GM10248 (cell line): ENCODE measurements at regions not wholly inside any gene's neighbourhood (a gene's known extent, or its start where the extent isn't known, plus 50 kb on each side); places are given as distances from the start of the nearest gene placed in this dataset.

Experiments
- CTCF ChIA-PET: fragments of 300-600 bp; sonication (Branson Sonifier 250); formaldehyde crosslinking; extraction: SDS; loops from one replicate; lab custom pipeline; 2021; ENCODE audit warnings: antibody characterized with exemption; lab: Yijun Ruan, JAX
- POLR2A ChIA-PET: fragments of 350-650 bp; sonication (Branson Sonifier 250); formaldehyde crosslinking; extraction: SDS; loops from one replicate; lab custom pipeline; 2020; ENCODE audit warnings: antibody characterized with exemption; lab: Yijun Ruan, JAX
- DNase-seq: peaks from one replicate; pipeline ENCODE4 v3.0.0; 2012; ENCODE audit errors: extremely low spot score
- TF ChIP-seq, protein P1 (sequence below): IDR thresholded peaks from 2 replicates; pipeline ENCODE4 v1.5.1; 2012; ENCODE audit warnings: mild to moderate bottlenecking, low read depth; ENCODE audit errors: extremely low read depth, missing control alignments, control extremely low read depth

DNA sequence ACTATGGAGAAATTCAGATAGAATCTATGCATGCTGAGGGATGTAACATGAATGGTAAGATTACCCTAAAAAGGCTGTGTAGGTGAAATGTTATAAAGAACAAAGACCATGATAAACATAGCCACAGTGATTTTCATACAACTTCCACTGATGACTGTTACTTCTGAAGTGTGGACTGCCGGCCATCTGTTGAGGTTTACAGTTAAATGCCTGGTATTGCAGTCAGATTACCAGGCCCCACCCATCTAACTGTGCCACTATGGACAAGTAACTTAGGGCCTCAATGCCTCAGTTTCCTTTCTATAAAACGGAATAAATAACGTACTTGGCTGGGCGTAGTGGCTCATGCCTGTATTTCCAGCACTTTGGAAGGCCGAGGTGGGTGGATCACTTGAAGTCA lies 395.6 kb downstream of the KLF12 start:
- TF ChIP-seq, protein P1, sequence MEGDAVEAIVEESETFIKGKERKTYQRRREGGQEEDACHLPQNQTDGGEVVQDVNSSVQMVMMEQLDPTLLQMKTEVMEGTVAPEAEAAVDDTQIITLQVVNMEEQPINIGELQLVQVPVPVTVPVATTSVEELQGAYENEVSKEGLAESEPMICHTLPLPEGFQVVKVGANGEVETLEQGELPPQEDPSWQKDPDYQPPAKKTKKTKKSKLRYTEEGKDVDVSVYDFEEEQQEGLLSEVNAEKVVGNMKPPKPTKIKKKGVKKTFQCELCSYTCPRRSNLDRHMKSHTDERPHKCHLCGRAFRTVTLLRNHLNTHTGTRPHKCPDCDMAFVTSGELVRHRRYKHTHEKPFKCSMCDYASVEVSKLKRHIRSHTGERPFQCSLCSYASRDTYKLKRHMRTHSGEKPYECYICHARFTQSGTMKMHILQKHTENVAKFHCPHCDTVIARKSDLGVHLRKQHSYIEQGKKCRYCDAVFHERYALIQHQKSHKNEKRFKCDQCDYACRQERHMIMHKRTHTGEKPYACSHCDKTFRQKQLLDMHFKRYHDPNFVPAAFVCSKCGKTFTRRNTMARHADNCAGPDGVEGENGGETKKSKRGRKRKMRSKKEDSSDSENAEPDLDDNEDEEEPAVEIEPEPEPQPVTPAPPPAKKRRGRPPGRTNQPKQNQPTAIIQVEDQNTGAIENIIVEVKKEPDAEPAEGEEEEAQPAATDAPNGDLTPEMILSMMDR, result no peak
- POLR2A ChIA-PET, result no interaction called here
- CTCF ChIA-PET, result interaction anchor here (1.2 kb wide), 3 partner anchors 9 to 29 kb away, joined by 3 to 4 read pairs (median 3); no protein-coding TSS in a partner anchor
- no peak for DNase-seq

- DNase-seq, result no peak
- TF ChIP-seq, protein P1, result no peak
These were observed 397.0 kb downstream of the KLF12 start for GRCh38 chr13:73737214-73737613.

DNA sequence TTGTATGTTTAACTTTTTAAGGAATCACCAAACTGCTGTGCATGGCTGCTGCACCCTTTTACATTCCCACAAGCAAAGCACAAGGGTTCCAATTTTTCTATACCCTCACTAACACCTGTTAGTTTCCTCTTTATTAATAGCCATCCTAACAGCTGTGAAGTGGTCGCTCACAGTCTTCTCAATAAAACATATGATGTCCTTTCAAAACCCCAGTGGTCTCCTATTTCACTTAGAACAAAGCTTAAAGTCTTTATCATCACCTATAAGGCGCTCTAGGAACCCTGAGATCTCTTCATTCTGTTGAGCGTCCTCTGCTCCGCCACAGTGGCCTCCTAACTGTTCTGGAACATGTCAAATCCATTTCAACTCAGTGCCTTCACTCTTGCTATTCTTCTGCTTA lies 400.5 kb downstream of the KLF12 start:
- ChIA-PET POLR2A (no interaction called here), CTCF (interaction anchor here (1.9 to 3.9 kb wide), 2 partner anchors 9 to 10 kb away, joined by 5 to 17 read pairs; no protein-coding TSS in a partner anchor)
- DNase-seq, result no peak
- TF ChIP-seq, protein P1, result no peak

More at GRCh38 chr13:73737214-73737613, 397.0 kb downstream of the KLF12 start:
- ChIA-PET CTCF (interaction anchor here (0.9 to 1.0 kb wide), 2 partner anchors 16 to 24 kb away, joined by 3 read pairs; no protein-coding TSS in a partner anchor), POLR2A (no interaction called here)

- DNase-seq, result no peak
- TF ChIP-seq, protein P1, result no peak
- ChIA-PET POLR2A (no interaction called here), CTCF (interaction anchor here (1.3 to 3.9 kb wide), 4 partner anchors 9 to 565 kb away, joined by 4 to 17 read pairs (median 10); no protein-coding TSS in a partner anchor)
These were observed 401.9 kb downstream of the KLF12 start for GRCh38 chr13:73732350-73732749.

DNA sequence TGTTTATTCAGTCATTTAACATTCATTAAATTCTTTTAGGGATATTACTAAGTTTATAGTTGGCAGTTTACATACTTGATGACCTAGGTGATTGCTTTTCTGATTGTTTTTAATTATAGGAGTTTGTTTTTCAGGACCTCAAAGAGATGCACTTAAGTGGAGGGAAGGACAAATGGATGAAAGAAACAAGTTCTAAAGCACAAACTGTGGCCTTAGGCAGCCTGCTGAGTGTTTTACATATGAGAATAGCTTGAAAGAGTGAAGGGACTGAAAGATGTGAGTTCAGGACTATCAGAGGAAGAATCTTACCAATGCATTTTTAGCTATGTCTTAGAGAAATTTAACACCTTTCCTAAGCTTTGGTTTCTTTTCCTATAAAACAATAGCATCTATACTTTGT lies 402.6 kb downstream of the KLF12 start:
- ChIA-PET POLR2A (no interaction called here), CTCF (interaction anchor here (2.6 to 3.9 kb wide), 5 partner anchors 8 to 555 kb away, joined by 8 to 18 read pairs (median 16); no protein-coding TSS in a partner anchor)
- DNase-seq, result no peak
- TF ChIP-seq, protein P1, result no peak

DNA sequence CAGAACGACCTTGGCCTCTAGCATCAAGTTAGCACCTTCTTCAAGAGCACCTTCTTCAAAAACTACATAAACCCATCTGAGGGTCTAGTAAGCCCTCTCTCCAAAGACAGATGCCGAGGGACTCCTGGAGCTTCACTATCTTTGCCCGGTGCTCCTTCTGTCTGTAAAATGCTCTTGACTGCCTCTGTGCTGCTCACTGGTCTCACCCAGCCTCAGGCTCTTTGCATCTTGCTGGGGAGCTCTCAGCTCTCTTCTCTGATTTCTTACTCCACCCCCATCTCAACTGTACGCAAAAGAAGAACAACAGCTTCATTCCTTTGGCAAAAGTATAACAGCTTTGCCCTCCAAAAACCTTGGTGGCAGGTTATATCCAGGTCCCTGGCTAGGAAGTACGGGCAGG lies 404.2 kb downstream of the KLF12 start:
- CTCF ChIA-PET, result interaction anchor here (1.0 to 3.7 kb wide), 6 partner anchors 9 to 557 kb away, joined by 3 to 18 read pairs (median 8); no protein-coding TSS in a partner anchor
- no peak for DNase-seq
- POLR2A ChIA-PET, result no interaction called here
- TF ChIP-seq, protein P1, result no peak
